Neural progenitor cell (in vitro differentiated cells): ENCODE measurements at regions not wholly inside any gene's neighbourhood (a gene's known extent, or its start where the extent isn't known, plus 50 kb on each side); places are given as distances from the start of the nearest gene placed in this dataset.

Experiments used
- DNase-seq: peaks from one replicate; pipeline ENCODE4 v3.0.0-alpha.2; 2016; ENCODE audit warnings: low spot score
- H2AFZ ChIP-seq: fragments of 200-600 bp; sonication (generic); replicated peaks from 2 replicates; pipeline ENCODE4 v1.6.1; 2016; ENCODE audit warnings: antibody characterized with exemption
- H3F3A ChIP-seq: fragments of 200-600 bp; sonication (generic); 2 replicates; pipeline ENCODE4 v1.6.1; 2016; ENCODE audit warnings: antibody characterized with exemption, low read depth
- H3K27ac ChIP-seq: fragments of 200-600 bp; sonication (generic); 2 replicates; pipeline ENCODE4 v1.5.1; 2016; ENCODE audit warnings: mild to moderate bottlenecking
- H3K27me3 ChIP-seq: fragments of 200-600 bp; sonication (generic); 2 replicates; pipeline ENCODE4 v1.6.1; 2016; ENCODE audit warnings: mild to moderate bottlenecking, moderate library complexity
- H3K36me3 ChIP-seq: fragments of 200-600 bp; sonication (generic); 2 replicates; pipeline ENCODE4 v1.5.1; 2016
- H3K4me1 ChIP-seq: fragments of 200-600 bp; sonication (generic); 2 replicates; pipeline ENCODE4 v1.6.1; 2016; ENCODE audit warnings: mixed run types
- H3K4me2 ChIP-seq: fragments of 200-600 bp; sonication (generic); 2 replicates; pipeline ENCODE4 v1.6.1; 2016
- H3K4me3 ChIP-seq: fragments of 200-600 bp; sonication (generic); 2 replicates; pipeline ENCODE4 v1.5.1; 2016
- H3K79me2 ChIP-seq: fragments of 200-600 bp; sonication (generic); 2 replicates; pipeline ENCODE4 v1.6.1; 2016; ENCODE audit warnings: low read depth
- H3K9ac ChIP-seq: fragments of 200-600 bp; sonication (generic); 2 replicates; pipeline ENCODE4 v1.6.1; 2016
- H3K9me3 ChIP-seq: fragments of 200-600 bp; sonication (generic); 2 replicates; pipeline ENCODE4 v1.5.1; 2016; ENCODE audit warnings: low read depth
- H4K20me1 ChIP-seq: fragments of 200-600 bp; sonication (generic); 2 replicates; pipeline ENCODE4 v1.6.1; 2016; ENCODE audit warnings: low read depth
- H3K27ac Mint-ChIP-seq: 3 replicates; pipeline ENCODE4 v1.8.0; 2021; ENCODE audit warnings: mixed read lengths
- H3K27me3 Mint-ChIP-seq: 2 replicates; pipeline ENCODE4 v1.8.0; 2022; ENCODE audit warnings: low read depth, mild to moderate bottlenecking, inconsistent platforms, moderate library complexity, mixed read lengths; ENCODE audit not compliant: insufficient read depth
- H3K36me3 Mint-ChIP-seq: 3 replicates; pipeline ENCODE4 v1.8.0; 2021; ENCODE audit warnings: mixed read lengths
- H3K4me1 Mint-ChIP-seq: 3 replicates; pipeline ENCODE4 v1.8.0; 2021; ENCODE audit warnings: mixed read lengths
- H3K4me3 Mint-ChIP-seq: 3 replicates; pipeline ENCODE4 v1.8.0; 2021; ENCODE audit warnings: mild to moderate bottlenecking, moderate library complexity, mixed read lengths
- H3K9me3 Mint-ChIP-seq: 3 replicates; pipeline ENCODE4 v1.8.0; 2020; ENCODE audit warnings: mixed read lengths
- CTCF ChIP-seq: fragments of 200-600 bp; sonication (generic); IDR thresholded peaks from 2 replicates; pipeline ENCODE4 v1.5.1; 2017; ENCODE audit warnings: antibody characterized with exemption, mild to moderate bottlenecking
- EZH2 ChIP-seq: fragments of 200-600 bp; sonication (generic); IDR thresholded peaks from 2 replicates; pipeline ENCODE4 v1.6.1; 2017; ENCODE audit warnings: antibody characterized with exemption, mild to moderate bottlenecking, moderate library complexity
- EZH2phosphoT487 ChIP-seq: fragments of 200-600 bp; sonication (generic); IDR thresholded peaks from 2 replicates; pipeline ENCODE4 v1.6.1; 2017; ENCODE audit warnings: antibody characterized with exemption

GRCh38 chr7:136039577-136040345 lies 62.6 kb upstream of the MTPN start:
- DNase-seq: no peak
- Histone ChIP-seq H4K20me1 (no peaks in the 10 kb centered on the region), H3K4me3 (no peak overlapping the region), H3K9me3 (no peaks in the 10 kb centered on the region), H3K4me2 (no peak overlapping the region), H2AFZ (no peak overlapping the region), H3K27ac (no peak overlapping the region), H3K79me2 (no peaks in the 10 kb centered on the region), H3K36me3 (no peaks in the 10 kb centered on the region), H3K4me1 (peaks cover 8% of the 10 kb centered on the region), H3K27me3 (no peaks in the 10 kb centered on the region), H3K9ac (no peak overlapping the region), H3F3A (no peaks in the 10 kb centered on the region)
- H3K36me3 Mint-ChIP-seq: peaks cover 2% of the 10 kb centered on the region
- H3K4me1 Mint-ChIP-seq: peaks cover 6% of the 10 kb centered on the region
- no peak overlapping the region for H3K4me3 Mint-ChIP-seq
- H3K27ac Mint-ChIP-seq: no peak overlapping the region
- peaks cover 2% of the 10 kb centered on the region for H3K9me3 Mint-ChIP-seq
- H3K27me3 Mint-ChIP-seq: no peaks in the 10 kb centered on the region
- TF ChIP-seq CTCF (no peak), EZH2 (no peak), EZH2phosphoT487 (no peak)

GRCh38 chr7:136036336-136036735 lies 59.2 kb upstream of the MTPN start:
- Histone ChIP-seq H4K20me1 (no peaks in the 10 kb centered on the region), H3F3A (no peaks in the 10 kb centered on the region), H3K4me3 (no peak overlapping the region), H3K4me1 (peaks cover 8% of the 10 kb centered on the region), H3K4me2 (no peak overlapping the region), H3K27ac (no peak overlapping the region), H3K27me3 (no peaks in the 10 kb centered on the region), H3K36me3 (no peaks in the 10 kb centered on the region), H2AFZ (no peak overlapping the region), H3K9me3 (no peaks in the 10 kb centered on the region), H3K9ac (no peak overlapping the region), H3K79me2 (no peaks in the 10 kb centered on the region)
- Mint-ChIP-seq H3K4me1 (peaks cover 6% of the 10 kb centered on the region), H3K27me3 (peaks cover 2% of the 10 kb centered on the region), H3K36me3 (peaks cover 2% of the 10 kb centered on the region), H3K9me3 (peaks cover 2% of the 10 kb centered on the region), H3K27ac (no peak overlapping the region), H3K4me3 (no peak overlapping the region)
- DNase-seq: no peak
- TF ChIP-seq EZH2phosphoT487 (no peak), CTCF (no peak), EZH2 (no peak)

- no peaks in the 10 kb centered on the region for H3K27me3 ChIP-seq
- no peak overlapping the region for H3K4me3 Mint-ChIP-seq
- H3K9ac ChIP-seq: no peak overlapping the region
- no peak overlapping the region for H2AFZ ChIP-seq
- TF ChIP-seq EZH2phosphoT487 (no peak), CTCF (no peak), EZH2 (no peak)
- H3K4me3 ChIP-seq: no peak overlapping the region
- no peaks in the 10 kb centered on the region for H3K79me2 ChIP-seq
- H3K27ac Mint-ChIP-seq: no peak overlapping the region
- H4K20me1 ChIP-seq: no peaks in the 10 kb centered on the region
- DNase-seq: no peak
- H3F3A ChIP-seq: no peaks in the 10 kb centered on the region
- H3K4me1 ChIP-seq: peaks cover 4% of the 10 kb centered on the region
- no peak overlapping the region for H3K27ac ChIP-seq
- peaks cover 2% of the 10 kb centered on the region for H3K27me3 Mint-ChIP-seq
- no peak overlapping the region for H3K4me2 ChIP-seq
- H3K36me3 ChIP-seq: no peaks in the 10 kb centered on the region
- no peaks in the 10 kb centered on the region for H3K9me3 ChIP-seq
- H3K36me3 Mint-ChIP-seq: peaks cover 2% of the 10 kb centered on the region
- H3K9me3 Mint-ChIP-seq: peaks cover 2% of the 10 kb centered on the region
- peaks cover 3% of the 10 kb centered on the region for H3K4me1 Mint-ChIP-seq
These were observed 57.0 kb upstream of the MTPN start for GRCh38 chr7:136034132-136034531.
